Smooth muscle cell (in vitro differentiated cells): ENCODE measurements at regions not wholly inside any gene's neighbourhood (a gene's known extent, or its start where the extent isn't known, plus 50 kb on each side); places are given as distances from the start of the nearest gene placed in this dataset.

Experiments
- DNase-seq: peaks from one replicate; lab custom pipeline; 2025; ENCODE audit not compliant: unreplicated experiment; lab: John Stamatoyannopoulos, UW
- H2AFZ ChIP-seq: fragments of 200-600 bp; sonication (generic); 2 replicates; pipeline ENCODE4 v1.6.0; 2016; ENCODE audit warnings: antibody characterized with exemption, low read depth, mild to moderate bottlenecking
- H3F3A ChIP-seq: fragments of 200-600 bp; sonication (generic); 2 replicates; pipeline ENCODE4 v1.6.0; 2017; ENCODE audit warnings: antibody characterized with exemption, low read depth
- H3K27ac ChIP-seq: fragments of 200-600 bp; sonication (generic); 2 replicates; pipeline ENCODE4 v1.5.1; 2016; ENCODE audit warnings: low read depth, mild to moderate bottlenecking
- H3K27me3 ChIP-seq: fragments of 200-600 bp; sonication (generic); 2 replicates; pipeline ENCODE4 v1.6.1; 2016; ENCODE audit warnings: low read depth, mild to moderate bottlenecking
- H3K36me3 ChIP-seq: fragments of 200-600 bp; sonication (generic); 2 replicates; pipeline ENCODE4 v1.5.1; 2016; ENCODE audit warnings: low read depth
- H3K4me1 ChIP-seq: fragments of 200-600 bp; sonication (generic); 2 replicates; pipeline ENCODE4 v1.5.1; 2016; ENCODE audit warnings: low read depth
- H3K4me2 ChIP-seq: fragments of 200-600 bp; sonication (generic); 2 replicates; pipeline ENCODE4 v1.6.0; 2016; ENCODE audit warnings: mild to moderate bottlenecking
- H3K4me3 ChIP-seq: fragments of 200-600 bp; sonication (generic); 2 replicates; pipeline ENCODE4 v1.5.1; 2016; ENCODE audit warnings: mild to moderate bottlenecking
- H3K79me2 ChIP-seq: fragments of 200-600 bp; sonication (generic); 2 replicates; pipeline ENCODE4 v1.6.0; 2016; ENCODE audit warnings: low read depth, mild to moderate bottlenecking
- H3K9ac ChIP-seq: fragments of 200-600 bp; sonication (generic); 2 replicates; pipeline ENCODE4 v1.6.0; 2016; ENCODE audit warnings: low read depth
- H3K9me3 ChIP-seq: fragments of 200-600 bp; sonication (generic); replicated peaks from 2 replicates; pipeline ENCODE4 v1.5.1; 2016; ENCODE audit warnings: low read depth
- H4K20me1 ChIP-seq: fragments of 200-600 bp; sonication (generic); 2 replicates; pipeline ENCODE4 v1.6.0; 2016; ENCODE audit warnings: low read depth
- CTCF ChIP-seq: fragments of 200-600 bp; sonication (generic); IDR thresholded peaks from 2 replicates; pipeline ENCODE4 v1.5.1; 2017; ENCODE audit warnings: borderline replicate concordance, mild to moderate bottlenecking, antibody characterized with exemption; ENCODE audit not compliant: insufficient read depth, poor library complexity, severe bottlenecking
- WGBS: methylation state at CpG from one replicate; pipeline ENCODE4 v1.1.7; 2016; ENCODE audit warnings: low lambda C conversion rate; 5-methylcytosine and 5-hydroxymethylcytosine counted together

GRCh38 chr1:34670982-34671381 lies 83.9 kb upstream of the GJB5 start:
- Histone ChIP-seq H2AFZ (no peak overlapping the region), H4K20me1 (no peaks in the 10 kb centered on the region), H3K36me3 (no peaks in the 10 kb centered on the region), H3K27ac (no peak overlapping the region), H3F3A (no peaks in the 10 kb centered on the region), H3K9ac (no peak overlapping the region), H3K79me2 (no peaks in the 10 kb centered on the region), H3K9me3 (no peaks in the 10 kb centered on the region), H3K27me3 (no peaks in the 10 kb centered on the region), H3K4me1 (no peaks in the 10 kb centered on the region), H3K4me3 (no peak overlapping the region), H3K4me2 (no peak overlapping the region)
- no peak for DNase-seq
- WGBS, result 85% methylated on average over 7 of the region's 7 CpGs
- no peak for TF ChIP-seq CTCF

DNA sequence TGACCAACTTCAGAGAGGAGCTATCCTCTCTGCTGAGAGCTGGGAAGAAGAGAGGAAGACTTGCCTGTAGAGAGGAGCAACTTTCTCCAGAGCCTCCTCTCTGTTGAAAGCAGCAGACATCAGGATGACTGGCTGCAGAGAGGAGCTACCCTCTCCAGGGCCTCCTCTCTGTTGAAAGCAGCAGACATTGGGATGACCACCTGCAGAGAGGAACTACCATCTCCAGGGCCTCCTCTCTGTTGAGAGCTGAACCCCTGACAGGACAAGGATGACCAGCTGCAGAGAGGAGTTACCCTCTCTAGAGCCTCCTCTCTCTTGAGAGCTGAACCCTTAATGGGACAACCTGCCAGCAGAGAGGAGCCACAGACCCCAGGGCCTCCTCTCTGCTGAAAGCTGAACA lies 83.0 kb upstream of the GJB5 start:
- no peak overlapping the region for H2AFZ ChIP-seq
- no peaks in the 10 kb centered on the region for H3F3A ChIP-seq
- no peaks in the 10 kb centered on the region for H3K79me2 ChIP-seq
- no peak for TF ChIP-seq CTCF
- no peak overlapping the region for H3K27ac ChIP-seq
- no peak overlapping the region for H3K4me3 ChIP-seq
- H3K9ac ChIP-seq, result no peak overlapping the region
- no peaks in the 10 kb centered on the region for H3K9me3 ChIP-seq
- DNase-seq, result no peak
- H3K27me3 ChIP-seq, result no peaks in the 10 kb centered on the region
- H3K4me2 ChIP-seq, result no peak overlapping the region
- H3K4me1 ChIP-seq, result no peaks in the 10 kb centered on the region
- H3K36me3 ChIP-seq, result no peaks in the 10 kb centered on the region
- H4K20me1 ChIP-seq, result no peaks in the 10 kb centered on the region

- H3K9ac ChIP-seq, result no peak overlapping the region
- WGBS, result 58% methylated on average over 2 of the region's 2 CpGs
- no peak overlapping the region for H3K27ac ChIP-seq
- no peaks in the 10 kb centered on the region for H3K79me2 ChIP-seq
- peaks cover 4% of the 10 kb centered on the region for H3K27me3 ChIP-seq
- H2AFZ ChIP-seq, result no peak overlapping the region
- no peak overlapping the region for H3K4me3 ChIP-seq
- H3K4me2 ChIP-seq, result no peak overlapping the region
- H3K9me3 ChIP-seq, result no peaks in the 10 kb centered on the region
- no peak for DNase-seq
- no peaks in the 10 kb centered on the region for H3K36me3 ChIP-seq
- no peaks in the 10 kb centered on the region for H3K4me1 ChIP-seq
- TF ChIP-seq CTCF, result peak; percentile 74
- H3F3A ChIP-seq, result no peaks in the 10 kb centered on the region
- no peaks in the 10 kb centered on the region for H4K20me1 ChIP-seq
These were observed 73.1 kb upstream of the GJB5 start for GRCh38 chr1:34681480-34682451.
